GM23338 (cell line): ENCODE measurements at regions not wholly inside any gene's neighbourhood (a gene's known extent, or its start where the extent isn't known, plus 50 kb on each side); places are given as distances from the start of the nearest gene placed in this dataset.

Source experiments
- CREB1 ChIP-seq: fragments of 250-450 bp; sonication (Bioruptor Pico); IDR thresholded peaks from 2 replicates; pipeline ENCODE4 v1.5.0; 2020; ENCODE audit warnings: low read depth, mild to moderate bottlenecking, moderate library complexity
- CTCF ChIP-seq, 2 experiments: fragments of 200-600 bp in 1 of 2; sonication (generic) in 1 of 2; conservative IDR thresholded peaks; 2 replicates each; pipeline versions ENCODE4 v1.5.1 to v1.6.1; 2016 to 2017; ENCODE audit warnings: antibody characterized with exemption in 2 of 2, low read depth in 2 of 2, mild to moderate bottlenecking in 2 of 2, moderate library complexity in 1 of 2
- ETS1 ChIP-seq: IDR thresholded peaks from 2 replicates; pipeline ENCODE4 v1.6.1; 2016; ENCODE audit warnings: antibody characterized with exemption
- EZH2 ChIP-seq: fragments of 200-600 bp; sonication (generic); IDR thresholded peaks from one replicate; pipeline ENCODE4 v1.8.0; 2017; ENCODE audit warnings: antibody characterized with exemption, mild to moderate bottlenecking, low read depth; ENCODE audit not compliant: unreplicated experiment
- EZH2phosphoT487 ChIP-seq: fragments of 200-600 bp; sonication (generic); IDR thresholded peaks from one replicate; pipeline ENCODE4 v1.8.1; 2018; ENCODE audit warnings: antibody characterized with exemption; ENCODE audit not compliant: unreplicated experiment
- JUNB ChIP-seq: IDR thresholded peaks from one replicate; pipeline ENCODE4 v1.6.1; 2016; ENCODE audit warnings: antibody characterized with exemption; ENCODE audit not compliant: unreplicated experiment
- NANOG ChIP-seq: IDR thresholded peaks from 2 replicates; pipeline ENCODE4 v1.6.1; 2016; ENCODE audit warnings: antibody characterized with exemption, borderline replicate concordance
- POLR2AphosphoS5 ChIP-seq: IDR thresholded peaks from 2 replicates; pipeline ENCODE4 v1.6.1; 2016; ENCODE audit warnings: antibody characterized with exemption, low read depth
- REST ChIP-seq: IDR thresholded peaks from one replicate; pipeline ENCODE4 v1.6.1; 2018; ENCODE audit warnings: antibody characterized with exemption; ENCODE audit not compliant: unreplicated experiment
- ZNF114 ChIP-seq: fragments of 250-450 bp; sonication (Bioruptor Pico); IDR thresholded peaks from 2 replicates; pipeline ENCODE4 v1.5.0; 2020; ENCODE audit warnings: mild to moderate bottlenecking, moderate library complexity
- ZNF331 ChIP-seq: fragments of 250-450 bp; sonication (Bioruptor Pico); IDR thresholded peaks from 2 replicates; pipeline ENCODE4 v1.5.0; 2020; ENCODE audit warnings: low read depth, mild to moderate bottlenecking, moderate library complexity
- ZNF462 ChIP-seq: fragments of 250-450 bp; sonication (Bioruptor Pico); IDR thresholded peaks from 2 replicates; pipeline ENCODE4 v1.5.0; 2020; ENCODE audit warnings: mild to moderate bottlenecking, moderate library complexity

- TF ChIP-seq CTCF (conservative IDR thresholded peaks at IDR 0.05; ENCODE audit: low read depth in 2 of 2) = no peak
- no peak for TF ChIP-seq EZH2phosphoT487
- TF ChIP-seq EZH2 = no peak
- no peak for TF ChIP-seq REST
- TF ChIP-seq JUNB = no peak
- TF ChIP-seq CREB1 (CRISPR knock-in tag) = no peak
- no peak for TF ChIP-seq ZNF114 (CRISPR knock-in tag)
- TF ChIP-seq ETS1 = no peak
- TF ChIP-seq POLR2AphosphoS5 = no peak
- no peak for TF ChIP-seq ZNF331 (CRISPR knock-in tag)
- no peak for TF ChIP-seq NANOG
- no peak for TF ChIP-seq ZNF462 (CRISPR knock-in tag)
Observed at GRCh38 chr6:163750431-163751031, 336.0 kb downstream of the QKI start.
